K562 (cell line): ENCODE measurements at regions not wholly inside any gene's neighbourhood (a gene's known extent, or its start where the extent isn't known, plus 50 kb on each side); places are given as distances from the start of the nearest gene placed in this dataset.

Experiments used
- ATAC-seq: fragments of 200-7000 bp; cut with Tn5 transposase; 3 replicates; pipeline ENCODE4 v1.9.1; 2020; ENCODE audit warnings: moderate library complexity
- BruUV-seq: library from RNA; stranded (reverse); fragments of 400-500 nt; replicated peaks from 2 replicates; lab custom pipeline; 2021; lab: Mats Ljungman, UMichigan
- CTCF ChIA-PET: fragments of 300-600 bp; formaldehyde crosslinking; extraction: SDS; loops from one replicate; lab custom pipeline; 2021; ENCODE audit warnings: low intra/inter-chr PET ratio; lab: Yijun Ruan, JAX
- POLR2A ChIA-PET: fragments of 300-600, 350-650 bp; sonication (Branson Sonifier 250); formaldehyde crosslinking; extraction: SDS; loops from one replicate; lab custom pipeline; 2021; ENCODE audit warnings: antibody characterized with exemption, inconsistent platforms; lab: Yijun Ruan, JAX
- DNase-seq, 4 experiments: peaks; one replicate each; pipeline versions ENCODE4 v3.0.0 to v3.0.0-alpha.2; 2011 to 2018; ENCODE audit warnings: low spot score in 3 of 4, mixed read lengths in 3 of 4; ENCODE audit errors: extremely low read depth in 1 of 4
- FAIRE-seq: peaks from 2 replicates; lab custom pipeline; 2011; peaks lifted over from hg19 to GRCh38; lab: Jason Lieb, UNC
- H2AFZ ChIP-seq: 2 replicates; pipeline ENCODE4 v1.6.0; 2011; ENCODE audit warnings: low read depth, low read length, control low read depth, inconsistent platforms
- H3K27ac ChIP-seq: fragments of 200-600 bp; 3 replicates; pipeline ENCODE4 v1.8.0; 2011; ENCODE audit warnings: low read depth, mild to moderate bottlenecking, control low read depth, inconsistent platforms, low read length, moderate library complexity, mixed read lengths; ENCODE audit errors: extremely low read depth
- H3K27me3 ChIP-seq, 2 experiments: fragments of 300-600 bp in 1 of 2; 2 replicates in 1 of 2; 3 replicates in 1 of 2; pipeline versions ENCODE4 v1.6.0 to v1.8.0; 2011; ENCODE audit warnings: inconsistent platforms in 2 of 2, low read length in 2 of 2, mild to moderate bottlenecking in 1 of 2, mixed read lengths in 1 of 2, moderate library complexity in 1 of 2; ENCODE audit not compliant: control insufficient read depth in 2 of 2, insufficient read depth in 2 of 2
- H3K36me3 ChIP-seq: fragments of 300-600 bp; 3 replicates; pipeline ENCODE4 v1.8.0; 2011; ENCODE audit warnings: mild to moderate bottlenecking, low read length, inconsistent platforms; ENCODE audit not compliant: control insufficient read depth, insufficient read depth
- H3K4me1 ChIP-seq, 2 experiments: fragments of 200-600 bp in 1 of 2; replicated peaks in 1 of 2; 2 replicates in 1 of 2; 3 replicates in 1 of 2; pipeline versions ENCODE4 v1.5.1 to v1.8.0; 2011; ENCODE audit warnings: inconsistent platforms in 2 of 2, low read length in 2 of 2, mild to moderate bottlenecking in 1 of 2, mixed read lengths in 1 of 2, moderate library complexity in 1 of 2; ENCODE audit not compliant: control insufficient read depth in 2 of 2, insufficient read depth in 2 of 2
- H3K4me2 ChIP-seq: 2 replicates; pipeline ENCODE4 v1.6.1; 2011; ENCODE audit warnings: low read length, control low read depth, inconsistent platforms, mixed read lengths; ENCODE audit not compliant: insufficient read depth
- H3K4me3 ChIP-seq: fragments of 200-600 bp; sonication (generic), shearing (Covaris generic); 2 replicates; pipeline ENCODE4 v1.5.1; 2016; ENCODE audit warnings: control low read depth, inconsistent platforms
- H3K79me2 ChIP-seq: fragments of 200-600 bp; 3 replicates; pipeline ENCODE4 v1.8.0; 2011; ENCODE audit warnings: low read length, inconsistent platforms; ENCODE audit not compliant: control insufficient read depth, insufficient read depth
- H3K9ac ChIP-seq, 2 experiments: 2 replicates each; pipeline versions ENCODE4 v1.6.0 to v1.6.1; 2011; ENCODE audit warnings: low read depth in 2 of 2, low read length in 2 of 2, control low read depth in 1 of 2, inconsistent platforms in 1 of 2, mild to moderate bottlenecking in 1 of 2, mixed read lengths in 1 of 2; ENCODE audit not compliant: insufficient read depth in 1 of 2
- H3K9me1 ChIP-seq: one replicate; pipeline ENCODE4 v1.6.0; 2011; ENCODE audit warnings: inconsistent platforms, mild to moderate bottlenecking, low read length, moderate library complexity; ENCODE audit not compliant: control insufficient read depth, insufficient read depth
- H3K9me3 ChIP-seq: replicated peaks from 2 replicates; pipeline ENCODE4 v1.5.1; 2011; ENCODE audit warnings: low read depth, low read length, inconsistent platforms; ENCODE audit not compliant: control insufficient read depth, insufficient read depth
- H4K20me1 ChIP-seq: replicated peaks from 2 replicates; pipeline ENCODE4 v1.6.1; 2011; ENCODE audit warnings: low read length, inconsistent platforms, mixed read lengths; ENCODE audit not compliant: control insufficient read depth, insufficient read depth
- DACH1 ChIP-seq: fragments of 450-650 bp; IDR thresholded peaks from 2 replicates; pipeline ENCODE4 v1.6.1; 2018; ENCODE audit not compliant: partially characterized antibody
- HMG20B ChIP-seq: fragments of 250-450 bp; sonication (Bioruptor Pico); IDR thresholded peaks from 2 replicates; pipeline ENCODE4 v1.5.0; 2021; ENCODE audit warnings: mild to moderate bottlenecking
- KLF13 ChIP-seq: fragments of 450-650 bp; IDR thresholded peaks from 2 replicates; pipeline ENCODE4 v1.6.1; 2016; ENCODE audit warnings: missing genetic modification characterization, low read depth, mild to moderate bottlenecking, missing compliant biosample characterization, moderate library complexity, borderline replicate concordance
- SMAD3 ChIP-seq: fragments of 450-650 bp; formaldehyde crosslinking; conservative IDR thresholded peaks from 2 replicates; pipeline ENCODE4 v1.4.0; 2020; ENCODE audit warnings: mild to moderate bottlenecking
- TEAD2 ChIP-seq: fragments of 450-650 bp; IDR thresholded peaks from 2 replicates; pipeline ENCODE4 v1.6.1; 2016; ENCODE audit warnings: missing genetic modification characterization, control low read depth, missing compliant biosample characterization
- ZKSCAN8 ChIP-seq: fragments of 200-800 bp; sonication (Bioruptor generic); IDR thresholded peaks from 2 replicates; pipeline ENCODE4 v1.6.1; 2016; ENCODE audit warnings: missing genetic modification characterization, missing compliant biosample characterization
- ZNF165 ChIP-seq: fragments of 250-450 bp; sonication (Bioruptor Pico); IDR thresholded peaks from 2 replicates; pipeline ENCODE4 v1.4.0; 2020; ENCODE audit warnings: borderline replicate concordance
- ZNF23 ChIP-seq: fragments of 250-450 bp; sonication (Bioruptor Pico); IDR thresholded peaks from 2 replicates; pipeline ENCODE4 v1.4.0; 2020; ENCODE audit warnings: mild to moderate bottlenecking
- ZNF324 ChIP-seq: fragments of 250-450 bp; sonication (Bioruptor Pico); IDR thresholded peaks from 2 replicates; pipeline ENCODE4 v1.4.0; 2020; ENCODE audit warnings: mild to moderate bottlenecking
- ZNF583 ChIP-seq: fragments of 250-450 bp; sonication (Bioruptor Pico); IDR thresholded peaks from 2 replicates; pipeline ENCODE4 v1.4.0; 2020
- ZNF699 ChIP-seq: fragments of 250-450 bp; sonication (Bioruptor Pico); IDR thresholded peaks from 2 replicates; pipeline ENCODE4 v1.8.0; 2021; ENCODE audit warnings: mild to moderate bottlenecking, moderate library complexity; ENCODE audit not compliant: insufficient replicate concordance
- WGBS: fragments of 100-300 bp; shearing (Covaris generic); methylation state at CpG from one replicate; pipeline ENCODE4 v1.1.6; 2016; ENCODE audit warnings: low coverage, mixed read lengths; ENCODE audit not compliant: insufficient coverage; ENCODE audit errors: missing lambda C conversion rate; 5-methylcytosine and 5-hydroxymethylcytosine counted together
- in situ Hi-C: fragments of 300-500 bp; cut with MboI; formaldehyde crosslinking; loops from 4 replicates; pipeline ENCODE4 v1.15.0; 2018; ENCODE audit warnings: inconsistent platforms, mixed read lengths
- intact Hi-C: fragments of 100-400 bp; cut with micrococcal nuclease; formaldehyde crosslinking; loops from 2 replicates; pipeline ENCODE4 v1.14.2; 2022
- TF ChIP-seq, protein P1 (sequence below): fragments of 250-450 bp; sonication (Bioruptor Pico); IDR thresholded peaks from 2 replicates; pipeline ENCODE4 v1.4.0; 2020

DNA sequence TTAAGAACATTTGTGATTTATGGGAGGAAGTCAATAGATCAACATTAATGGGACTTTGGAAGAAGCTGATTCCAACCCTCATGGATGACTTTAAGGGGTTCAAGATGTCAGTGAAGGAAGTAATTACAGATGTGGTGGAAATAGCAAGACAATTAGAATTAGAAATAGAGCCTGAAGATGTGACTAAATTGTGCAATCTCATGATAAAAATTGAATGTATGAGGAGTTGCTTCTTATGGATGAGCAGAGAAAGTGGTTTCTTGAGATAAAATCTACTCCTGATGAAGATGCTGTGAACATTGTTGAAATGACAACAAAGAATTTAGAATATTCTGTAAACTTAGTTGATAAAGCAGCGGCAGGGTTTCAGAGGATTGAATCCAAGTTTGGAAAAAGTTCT is 70.9 kb upstream of the NEUROD6 start (continued):
- TF ChIP-seq, protein P1, sequence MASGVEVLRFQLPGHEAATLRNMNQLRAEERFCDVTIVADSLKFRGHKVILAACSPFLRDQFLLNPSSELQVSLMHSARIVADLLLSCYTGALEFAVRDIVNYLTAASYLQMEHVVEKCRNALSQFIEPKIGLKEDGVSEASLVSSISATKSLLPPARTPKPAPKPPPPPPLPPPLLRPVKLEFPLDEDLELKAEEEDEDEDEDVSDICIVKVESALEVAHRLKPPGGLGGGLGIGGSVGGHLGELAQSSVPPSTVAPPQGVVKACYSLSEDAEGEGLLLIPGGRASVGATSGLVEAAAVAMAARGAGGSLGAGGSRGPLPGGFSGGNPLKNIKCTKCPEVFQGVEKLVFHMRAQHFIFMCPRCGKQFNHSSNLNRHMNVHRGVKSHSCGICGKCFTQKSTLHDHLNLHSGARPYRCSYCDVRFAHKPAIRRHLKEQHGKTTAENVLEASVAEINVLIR (CRISPR knock-in tag), result no peak
- TF ChIP-seq HMG20B (CRISPR knock-in tag), result no peak
- no peak for TF ChIP-seq ZNF165 (CRISPR knock-in tag)

DNA sequence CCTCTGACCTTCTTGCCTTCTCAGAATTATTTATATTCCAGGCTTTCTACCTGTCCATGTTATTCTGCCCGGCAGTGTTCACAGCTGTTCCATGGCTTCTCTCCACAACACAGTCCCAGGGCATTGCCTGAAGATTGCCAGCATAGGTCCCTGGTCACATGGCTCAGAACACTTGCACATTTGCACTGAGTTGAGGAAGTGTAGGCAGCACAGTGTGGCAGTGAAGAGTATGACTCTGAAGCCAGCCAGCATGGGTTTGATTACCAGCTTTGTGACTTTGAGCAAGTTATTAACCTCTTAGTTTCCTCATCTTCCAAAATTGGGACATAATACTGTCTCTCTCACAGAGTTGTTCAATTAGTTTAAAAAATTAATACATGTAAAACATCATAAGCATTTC is 73.2 kb upstream of the NEUROD6 start:
- Histone ChIP-seq H3K27me3 (no peaks in the 10 kb centered on the region; a peak in 1 of 5 replicates), H3K4me3 (no peak overlapping the region), H3K4me1 (no peaks in the 10 kb centered on the region), H3K9ac (no peak overlapping the region), H3K36me3 (no peaks in the 10 kb centered on the region), H4K20me1 (no peaks in the 10 kb centered on the region), H2AFZ (no peak overlapping the region), H3K27ac (no peak overlapping the region), H3K9me1 (no peaks in the 10 kb centered on the region), H3K4me2 (no peak overlapping the region), H3K79me2 (no peaks in the 10 kb centered on the region), H3K9me3 (no peaks in the 10 kb centered on the region)
- intact Hi-C loops (no loop called here), in situ Hi-C loops (no loop called here)
- no peak for FAIRE-seq
- DNase-seq, result no peak
- no TSS peak for BruUV-seq
- TF ChIP-seq ZNF699 (no peak), KLF13 (tag) (no peak), DACH1 (no peak), ZKSCAN8 (CRISPR knock-in tag) (no peak), ZNF23 (CRISPR knock-in tag) (no peak), TEAD2 (tag) (no peak), ZNF324 (CRISPR knock-in tag) (no peak), ZNF583 (CRISPR knock-in tag) (no peak), SMAD3 (CRISPR knock-in tag) (no peak)
- no peak for ATAC-seq
- 0% methylated on average over 1 of the region's 1 CpG for WGBS
- POLR2A ChIA-PET, result no interaction called here
- CTCF ChIA-PET, result no interaction called here
